Right lobe of liver (tissue), 4 donors: ENCODE measurements at regions not wholly inside any gene's neighbourhood (a gene's known extent, or its start where the extent isn't known, plus 50 kb on each side); places are given as distances from the start of the nearest gene placed in this dataset.

Experiments used
- POLR2A ChIP-seq: fragments of 450-650 bp; IDR thresholded peaks from one replicate; pipeline ENCODE4 v1.6.1; 2017; ENCODE audit warnings: antibody characterized with exemption, mild to moderate bottlenecking
- TF ChIP-seq, protein P1 (sequence below), 4 donors: fragments of 200-600 bp in 3 of 4; fragments of 450-650 bp in 1 of 4; IDR thresholded peaks; one replicate each; pipeline versions ENCODE4 v1.5.1 to v1.8.0; 2016 to 2022; ENCODE audit warnings: antibody characterized with exemption in 4 of 4, mild to moderate bottlenecking in 2 of 4
- donor health status: DM: no; HTN: no; CAD: no.
- donor health status: DM: no; HTN: no; CAD: no.
- donor health status: DM: no; HTN: yes; CAD: no.

DNA sequence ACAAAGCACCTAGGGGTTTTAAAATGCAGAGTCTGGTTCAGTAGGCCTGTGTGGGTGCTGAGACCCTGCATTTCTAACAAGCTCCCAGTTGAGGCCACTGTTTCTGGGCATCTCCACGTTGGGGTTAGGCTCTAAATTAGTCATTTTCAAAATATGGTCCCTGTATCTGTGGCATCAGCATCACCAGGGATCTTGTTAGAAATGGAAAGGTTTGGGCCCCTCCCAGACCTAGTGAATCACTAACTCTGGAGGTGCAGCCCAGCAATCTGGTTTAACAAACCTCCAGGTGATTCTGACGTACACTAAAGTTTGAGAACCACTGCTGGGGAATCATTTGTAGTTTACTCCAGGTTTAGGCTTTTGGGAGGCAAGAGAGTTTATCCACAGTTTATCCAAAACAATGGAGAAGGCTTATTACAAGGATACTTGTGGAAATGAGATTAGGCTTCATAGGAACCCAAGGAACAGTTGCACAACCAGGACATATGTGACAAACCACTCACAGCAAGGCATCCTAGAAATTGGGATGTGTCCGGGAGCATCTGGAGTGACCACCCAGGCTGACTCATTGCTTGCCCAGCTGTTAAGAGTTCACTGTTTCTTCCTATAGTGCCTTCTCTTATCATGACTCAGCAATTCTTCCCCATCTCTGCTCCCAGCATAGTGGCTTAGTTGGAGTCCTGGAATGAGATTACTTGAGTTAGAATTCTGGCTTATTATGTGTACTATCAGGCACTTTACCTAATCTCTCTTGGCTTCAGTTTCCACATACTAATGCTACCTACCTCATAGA lies 71.6 kb upstream of the STXBP6 start:
- TF ChIP-seq, protein P1, sequence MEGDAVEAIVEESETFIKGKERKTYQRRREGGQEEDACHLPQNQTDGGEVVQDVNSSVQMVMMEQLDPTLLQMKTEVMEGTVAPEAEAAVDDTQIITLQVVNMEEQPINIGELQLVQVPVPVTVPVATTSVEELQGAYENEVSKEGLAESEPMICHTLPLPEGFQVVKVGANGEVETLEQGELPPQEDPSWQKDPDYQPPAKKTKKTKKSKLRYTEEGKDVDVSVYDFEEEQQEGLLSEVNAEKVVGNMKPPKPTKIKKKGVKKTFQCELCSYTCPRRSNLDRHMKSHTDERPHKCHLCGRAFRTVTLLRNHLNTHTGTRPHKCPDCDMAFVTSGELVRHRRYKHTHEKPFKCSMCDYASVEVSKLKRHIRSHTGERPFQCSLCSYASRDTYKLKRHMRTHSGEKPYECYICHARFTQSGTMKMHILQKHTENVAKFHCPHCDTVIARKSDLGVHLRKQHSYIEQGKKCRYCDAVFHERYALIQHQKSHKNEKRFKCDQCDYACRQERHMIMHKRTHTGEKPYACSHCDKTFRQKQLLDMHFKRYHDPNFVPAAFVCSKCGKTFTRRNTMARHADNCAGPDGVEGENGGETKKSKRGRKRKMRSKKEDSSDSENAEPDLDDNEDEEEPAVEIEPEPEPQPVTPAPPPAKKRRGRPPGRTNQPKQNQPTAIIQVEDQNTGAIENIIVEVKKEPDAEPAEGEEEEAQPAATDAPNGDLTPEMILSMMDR (IDR thresholded peaks at IDR 0.05) = no peak
- no peak for TF ChIP-seq POLR2A
